GM19328 (cell line): ENCODE measurements at regions not wholly inside any gene's neighbourhood (a gene's known extent, or its start where the extent isn't known, plus 50 kb on each side); places are given as distances from the start of the nearest gene placed in this dataset.

Experiments used
- ATAC-seq: cut with Tn5 transposase; IDR thresholded peaks from one replicate; pipeline ENCODE4 v1.9.1; 2021; ENCODE audit warnings: mild to moderate bottlenecking, moderate library complexity; ENCODE audit not compliant: unreplicated experiment

- no peak for ATAC-seq
These were observed 105.1 kb downstream of the TRAPPC11 start for GRCh38 chr4:183763990-183764754.

- ATAC-seq = no peak
These were observed 106.3 kb downstream of the TRAPPC11 start for GRCh38 chr4:183765251-183765911.

DNA sequence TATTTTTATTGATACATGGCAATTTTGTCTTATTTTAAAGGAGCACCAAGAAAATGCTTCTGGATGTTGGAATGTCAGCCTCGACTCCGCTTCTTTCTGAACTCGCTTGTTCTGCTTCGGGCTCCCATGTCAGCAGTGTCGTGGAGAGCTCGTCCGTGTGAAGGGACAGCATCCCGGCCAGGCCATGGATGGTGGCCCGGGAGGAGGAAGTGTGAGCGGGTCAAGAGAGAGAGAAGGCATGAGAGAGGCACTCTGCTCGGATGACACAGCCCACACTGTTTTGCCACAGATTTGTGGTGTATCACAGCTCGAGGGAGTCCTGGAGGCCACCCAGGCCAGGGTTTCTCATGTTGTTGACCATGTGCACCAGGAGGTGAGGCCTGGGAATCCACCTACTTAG, 107.0 kb downstream of the TRAPPC11 start:
- no peak for ATAC-seq

DNA sequence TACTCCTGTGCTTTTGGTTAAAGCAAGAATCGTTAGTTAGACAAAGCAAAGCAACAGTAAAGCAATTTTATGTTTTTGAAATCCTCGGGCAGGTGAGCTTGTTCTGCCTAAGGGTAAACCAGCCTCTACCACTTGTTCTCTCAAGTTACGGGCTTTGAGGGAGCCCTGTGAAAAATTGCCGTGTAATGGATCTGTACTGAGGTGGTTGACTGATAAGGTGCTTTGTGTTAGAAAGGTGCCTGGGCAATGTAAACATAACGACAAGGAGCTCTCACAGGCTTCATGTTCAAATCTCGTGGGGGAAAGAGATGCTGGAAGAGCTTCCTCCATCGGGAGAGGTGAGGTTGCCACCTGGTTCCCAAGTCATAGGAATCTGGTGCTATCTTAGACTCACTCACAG, 111.8 kb downstream of the TRAPPC11 start:
- ATAC-seq = no peak

DNA sequence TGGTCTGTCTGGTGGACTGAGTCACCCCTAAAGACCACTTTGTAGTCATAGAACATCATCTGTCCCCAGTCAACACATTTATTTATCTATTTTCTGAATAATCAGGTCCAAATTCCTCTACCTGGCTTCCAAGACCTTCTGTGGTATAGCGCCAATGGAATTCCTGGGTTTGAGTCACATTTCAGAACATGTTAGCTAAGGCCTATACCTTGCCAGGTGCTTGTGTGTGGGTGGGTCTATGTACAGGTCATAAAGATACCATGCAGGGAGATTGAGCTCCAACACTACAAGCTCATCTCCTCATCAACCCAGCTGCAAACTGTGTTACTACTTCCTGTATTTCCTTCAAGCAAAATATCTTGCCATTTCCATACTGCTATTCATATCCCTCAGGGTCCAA, 113.3 kb downstream of the TRAPPC11 start:
- ATAC-seq = no peak

DNA sequence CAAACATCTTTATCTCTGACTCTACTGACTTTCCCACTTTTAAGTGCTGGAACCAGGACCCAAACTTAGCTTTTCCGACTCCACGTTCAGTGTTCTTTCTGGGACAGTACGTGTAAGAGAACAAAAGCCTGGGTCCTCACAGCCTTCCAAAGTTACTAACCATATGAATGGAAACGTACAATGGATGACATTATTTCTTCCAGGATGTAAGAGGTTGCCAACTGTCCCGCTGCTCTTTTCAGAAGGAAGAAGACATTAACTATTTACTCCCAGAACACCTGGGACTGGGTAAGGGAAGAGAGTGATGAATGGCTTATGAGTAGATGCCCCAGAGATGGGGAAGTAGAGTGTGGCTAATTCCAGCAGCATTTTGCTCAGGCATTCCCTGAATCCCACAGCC, 114.7 kb downstream of the TRAPPC11 start:
- ATAC-seq = no peak

- ATAC-seq = no peak
These were observed 121.8 kb upstream of the STOX2 start for GRCh38 chr4:183783306-183783705.

- ATAC-seq = no peak
These were observed 121.0 kb upstream of the STOX2 start for GRCh38 chr4:183783991-183784553.

GRCh38 chr4:183788308-183788905, 116.7 kb upstream of the STOX2 start:
- no peak for ATAC-seq

DNA sequence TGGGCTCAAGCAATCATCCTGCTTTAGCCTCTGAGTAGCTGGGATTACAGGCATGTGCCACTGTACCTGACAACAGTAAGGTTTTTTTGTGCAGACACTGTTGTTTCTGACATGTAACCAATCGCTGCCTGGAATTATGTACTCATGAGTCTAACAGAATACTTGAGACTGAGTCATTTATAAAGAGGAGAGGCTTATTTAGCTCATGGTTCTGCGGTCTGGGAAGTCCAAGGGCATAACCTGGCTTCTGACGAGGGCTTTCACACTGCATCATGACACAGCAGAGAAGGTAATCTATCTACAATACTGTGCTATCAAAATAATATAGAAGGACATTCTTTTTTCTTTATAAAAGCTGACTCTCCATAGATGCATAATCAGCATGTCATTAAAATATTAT, 115.5 kb upstream of the STOX2 start:
- no peak for ATAC-seq

DNA sequence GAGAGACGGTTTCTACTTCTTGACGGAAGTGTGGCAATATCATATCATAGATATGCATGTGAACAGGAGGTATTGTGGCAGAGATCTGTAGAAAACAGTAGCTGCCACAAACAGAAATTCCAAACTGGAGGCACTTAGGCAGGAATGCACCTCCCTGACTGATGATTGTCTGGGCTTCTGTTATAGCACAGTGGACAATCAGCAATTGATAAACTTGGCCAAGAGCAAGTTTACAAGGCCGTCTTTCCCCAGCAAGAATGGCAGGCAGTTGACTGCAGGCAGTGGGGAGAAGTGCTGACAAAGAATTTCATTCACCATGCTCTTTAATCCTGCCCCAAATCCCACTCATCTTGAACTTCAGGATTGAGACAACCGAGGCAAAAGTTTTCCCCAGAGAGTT, 114.4 kb upstream of the STOX2 start:
- ATAC-seq = no peak

- ATAC-seq = no peak
These were observed 108.1 kb upstream of the STOX2 start for GRCh38 chr4:183797011-183797444.

DNA sequence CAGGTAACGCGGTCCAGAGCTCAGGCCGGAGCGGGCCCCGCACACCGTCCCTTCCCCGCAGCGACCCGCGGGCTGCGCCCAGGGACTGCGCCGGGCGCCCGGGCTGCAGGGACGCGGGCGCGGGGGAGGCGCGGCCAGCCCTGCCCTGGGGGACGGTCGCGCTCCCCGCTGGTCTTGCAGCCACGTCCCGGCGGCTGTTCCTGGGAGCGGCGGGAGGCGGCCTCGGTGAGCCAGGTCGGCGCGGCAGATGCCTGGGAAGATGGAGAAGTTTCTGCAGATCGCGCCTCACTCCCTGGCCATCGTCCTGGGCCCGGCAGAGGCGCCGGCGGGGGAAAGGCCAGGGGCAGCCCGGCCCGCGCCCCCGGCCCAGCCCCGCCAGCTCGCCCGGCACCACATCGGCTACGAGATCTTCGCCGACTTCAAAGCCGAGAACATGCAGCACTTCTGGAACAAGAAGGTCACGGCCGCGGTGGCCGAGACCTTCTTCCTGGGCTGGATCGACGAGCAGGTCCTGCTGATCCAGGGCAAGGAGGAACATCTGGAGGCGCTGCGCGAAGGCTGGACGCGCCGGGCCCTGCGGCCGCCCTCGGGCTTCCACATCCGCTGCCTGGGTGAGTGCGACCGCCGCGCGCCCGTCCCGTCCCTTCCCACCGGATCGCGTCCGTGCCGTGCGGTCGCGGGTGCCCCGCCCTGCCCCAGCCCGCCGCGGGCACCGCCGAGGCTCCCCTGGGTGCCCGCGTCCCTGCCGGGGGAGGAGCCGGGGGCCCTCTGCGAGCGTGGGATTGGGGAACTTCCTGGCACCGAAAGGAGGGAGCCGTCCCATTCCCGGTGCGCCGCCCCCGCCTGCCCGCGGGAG, 107.4 kb upstream of the STOX2 start:
- no peak for ATAC-seq

- no peak for ATAC-seq
These were observed 106.5 kb upstream of the STOX2 start for GRCh38 chr4:183798301-183799253.

GRCh38 chr4:183801457-183802165, 103.5 kb upstream of the STOX2 start:
- ATAC-seq = no peak

DNA sequence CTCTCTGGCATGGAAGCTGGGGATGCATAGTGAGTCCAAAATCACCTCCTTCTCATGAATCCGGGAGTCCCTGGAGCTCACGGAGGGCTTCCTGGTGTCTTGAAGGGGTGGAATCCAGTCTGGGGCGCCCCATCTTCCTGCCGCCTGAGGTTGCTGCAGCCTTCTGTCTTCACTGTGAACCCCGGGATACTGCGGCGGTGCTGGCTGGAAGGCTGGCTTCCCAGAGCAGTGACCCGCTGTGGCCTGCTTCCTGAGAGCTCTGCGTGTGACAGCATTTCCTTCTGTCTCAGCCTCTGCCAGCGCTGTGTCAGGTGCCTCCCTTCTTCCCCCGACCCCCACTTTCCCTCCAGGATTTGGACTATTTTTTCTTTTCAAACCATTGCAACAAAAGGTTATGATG, 98.8 kb upstream of the STOX2 start:
- ATAC-seq = no peak

- no peak for ATAC-seq
These were observed 97.5 kb upstream of the STOX2 start for GRCh38 chr4:183807420-183808096.

- ATAC-seq = no peak
These were observed 97.0 kb upstream of the STOX2 start for GRCh38 chr4:183808097-183808456.

- no peak for ATAC-seq
These were observed 92.5 kb upstream of the STOX2 start for GRCh38 chr4:183812567-183812966.
